ENCODE measurements at regions not wholly inside any gene's neighbourhood (a gene's known extent, or its start where the extent isn't known, plus 50 kb on each side); places are given as distances from the start of the nearest gene placed in this dataset. TPM values are rescaled to one million over a fixed set of nuclear protein-coding genes. Genes with fewer than 3 reads are reported as not detected.

DNA sequence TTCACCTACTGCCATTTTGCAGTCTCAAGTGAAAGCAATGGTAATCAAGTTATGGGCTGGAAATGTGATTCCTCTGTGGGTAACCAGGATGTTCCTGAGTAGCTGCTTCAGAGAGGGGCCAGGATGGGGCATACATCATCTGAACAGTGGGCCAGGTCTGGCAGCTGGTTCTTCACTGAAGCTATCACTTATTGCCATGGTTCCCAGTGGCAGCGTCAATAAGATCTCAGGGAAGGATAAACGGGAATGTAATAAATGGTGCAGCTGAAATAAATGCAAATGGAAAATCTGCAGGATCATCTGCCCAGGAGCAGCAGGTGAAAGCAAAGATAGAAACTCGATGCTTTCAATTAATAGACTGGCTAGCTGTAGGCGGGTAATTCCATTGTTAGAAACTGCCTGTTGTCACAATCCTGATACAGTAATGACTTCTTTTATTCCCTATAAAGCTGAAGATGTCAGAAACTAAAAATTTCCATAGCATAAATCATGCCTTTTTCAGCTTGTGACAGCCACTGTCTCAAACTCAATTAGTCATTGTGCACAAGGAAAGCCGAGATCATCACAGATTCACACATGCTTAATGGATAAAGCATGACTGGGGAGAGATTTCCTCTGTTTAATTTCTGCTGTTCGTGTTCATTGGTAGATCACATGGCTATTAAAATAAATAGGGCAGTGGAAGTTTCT lies 56.2 kb upstream of the CCDC85A start:
- no peak for ATAC-seq (ENCODE audit: low FRiP score)
- no peak for DNase-seq (ENCODE audit: low spot score)
- TF ChIP-seq, protein P1, sequence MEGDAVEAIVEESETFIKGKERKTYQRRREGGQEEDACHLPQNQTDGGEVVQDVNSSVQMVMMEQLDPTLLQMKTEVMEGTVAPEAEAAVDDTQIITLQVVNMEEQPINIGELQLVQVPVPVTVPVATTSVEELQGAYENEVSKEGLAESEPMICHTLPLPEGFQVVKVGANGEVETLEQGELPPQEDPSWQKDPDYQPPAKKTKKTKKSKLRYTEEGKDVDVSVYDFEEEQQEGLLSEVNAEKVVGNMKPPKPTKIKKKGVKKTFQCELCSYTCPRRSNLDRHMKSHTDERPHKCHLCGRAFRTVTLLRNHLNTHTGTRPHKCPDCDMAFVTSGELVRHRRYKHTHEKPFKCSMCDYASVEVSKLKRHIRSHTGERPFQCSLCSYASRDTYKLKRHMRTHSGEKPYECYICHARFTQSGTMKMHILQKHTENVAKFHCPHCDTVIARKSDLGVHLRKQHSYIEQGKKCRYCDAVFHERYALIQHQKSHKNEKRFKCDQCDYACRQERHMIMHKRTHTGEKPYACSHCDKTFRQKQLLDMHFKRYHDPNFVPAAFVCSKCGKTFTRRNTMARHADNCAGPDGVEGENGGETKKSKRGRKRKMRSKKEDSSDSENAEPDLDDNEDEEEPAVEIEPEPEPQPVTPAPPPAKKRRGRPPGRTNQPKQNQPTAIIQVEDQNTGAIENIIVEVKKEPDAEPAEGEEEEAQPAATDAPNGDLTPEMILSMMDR (IDR thresholded peaks at IDR 0.05): no peak

DNA sequence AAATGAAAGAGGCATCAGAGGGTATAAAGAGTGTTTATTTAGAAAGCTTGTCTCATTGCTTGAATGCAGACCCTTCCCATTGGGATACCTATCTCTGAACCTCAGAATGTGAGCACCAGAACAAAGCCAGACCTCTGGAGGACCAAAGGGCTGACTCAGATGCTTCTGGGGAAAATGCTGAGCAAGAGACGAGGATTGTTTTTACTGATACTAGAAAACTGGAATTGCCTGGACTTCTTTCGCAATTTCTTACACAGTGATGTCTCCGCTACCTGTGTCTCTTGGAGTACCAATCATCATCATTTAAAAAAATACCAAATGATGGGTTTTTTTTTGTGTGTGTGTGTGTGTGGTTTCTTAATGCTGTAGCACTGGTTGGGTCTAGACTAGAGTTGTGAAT lies 55.6 kb upstream of the CCDC85A start:
- TF ChIP-seq, protein P1 (IDR thresholded peaks at IDR 0.05): no peak
- no peak for DNase-seq (ENCODE audit: low spot score)
- no peak for ATAC-seq (ENCODE audit: low FRiP score)

DNA sequence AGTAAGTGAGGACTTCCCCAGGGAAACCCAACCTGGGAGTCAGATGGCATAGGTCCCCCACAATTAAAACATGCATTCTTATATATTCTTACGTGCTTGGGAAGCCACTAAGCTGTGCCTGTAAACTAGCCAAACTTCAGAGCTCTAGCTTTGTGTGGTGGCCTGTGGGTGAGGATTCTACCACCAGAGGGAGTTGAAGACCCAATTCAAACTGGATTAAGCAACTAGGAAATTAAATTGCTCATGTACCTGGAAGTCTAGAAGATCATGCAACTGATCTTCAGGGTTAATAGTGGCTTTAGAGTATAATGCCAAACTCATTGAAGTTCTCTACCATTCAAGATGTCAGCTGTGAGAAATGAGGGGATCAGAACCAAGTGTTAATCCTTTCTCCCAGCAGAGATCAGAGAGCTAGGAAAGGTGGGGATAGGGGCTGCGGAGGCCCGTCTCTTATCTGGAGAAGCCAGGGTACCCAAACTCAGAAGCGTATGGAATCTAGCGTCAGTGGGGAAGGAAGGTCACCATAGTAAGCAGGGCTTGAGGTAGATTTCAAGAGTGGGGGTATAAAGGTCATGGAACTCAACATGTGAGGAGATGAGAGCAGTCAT lies 53.2 kb upstream of the CCDC85A start:
- DNase-seq (ENCODE audit: low spot score) (no peak), ATAC-seq (ENCODE audit: low FRiP score) (no peak)
- TF ChIP-seq, protein P1 (IDR thresholded peaks at IDR 0.05): no peak

DNA sequence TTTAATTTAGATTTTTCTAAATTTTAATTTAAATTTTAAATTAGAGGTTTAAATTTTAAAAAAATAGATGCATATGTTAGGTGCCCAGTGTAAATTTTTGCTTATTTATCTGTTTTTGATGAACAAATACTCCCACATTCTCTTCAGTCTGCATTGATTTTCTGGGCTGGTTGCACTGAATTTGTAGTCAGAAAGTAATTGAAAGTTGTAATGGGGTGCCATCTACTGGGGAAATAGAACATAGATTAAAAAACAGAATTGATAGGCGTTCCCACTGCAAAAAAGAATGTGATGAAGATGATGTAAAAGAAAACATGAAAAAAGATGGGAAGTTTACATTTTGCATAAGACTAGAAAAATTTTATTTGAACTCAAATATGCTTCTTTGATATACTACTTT lies 51.7 kb upstream of the CCDC85A start:
- no peak for ATAC-seq (ENCODE audit: low FRiP score)
- no peak for DNase-seq (ENCODE audit: low spot score)
- TF ChIP-seq, protein P1 (IDR thresholded peaks at IDR 0.05): no peak

DNA sequence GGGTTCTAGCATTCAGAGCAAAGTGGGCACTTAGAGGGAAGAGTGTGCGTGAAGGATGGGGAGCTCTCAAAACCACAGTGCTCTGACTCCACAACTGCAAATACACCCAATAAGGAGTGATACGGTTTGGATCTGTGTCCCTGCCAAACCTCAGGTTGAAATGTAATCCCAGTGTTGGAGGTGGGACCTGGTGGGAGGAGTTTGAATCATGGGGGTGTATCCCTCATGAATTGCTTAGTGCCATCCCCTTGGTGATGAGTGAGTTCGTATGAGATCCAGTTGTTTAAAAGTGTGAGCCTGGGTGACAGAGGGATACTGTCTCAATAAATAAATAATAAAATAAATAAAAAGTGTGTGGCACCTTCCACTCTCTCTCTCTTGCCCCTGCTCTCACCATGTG lies 50.3 kb upstream of the CCDC85A start:
- TF ChIP-seq, protein P1 (IDR thresholded peaks at IDR 0.05): no peak

DNA sequence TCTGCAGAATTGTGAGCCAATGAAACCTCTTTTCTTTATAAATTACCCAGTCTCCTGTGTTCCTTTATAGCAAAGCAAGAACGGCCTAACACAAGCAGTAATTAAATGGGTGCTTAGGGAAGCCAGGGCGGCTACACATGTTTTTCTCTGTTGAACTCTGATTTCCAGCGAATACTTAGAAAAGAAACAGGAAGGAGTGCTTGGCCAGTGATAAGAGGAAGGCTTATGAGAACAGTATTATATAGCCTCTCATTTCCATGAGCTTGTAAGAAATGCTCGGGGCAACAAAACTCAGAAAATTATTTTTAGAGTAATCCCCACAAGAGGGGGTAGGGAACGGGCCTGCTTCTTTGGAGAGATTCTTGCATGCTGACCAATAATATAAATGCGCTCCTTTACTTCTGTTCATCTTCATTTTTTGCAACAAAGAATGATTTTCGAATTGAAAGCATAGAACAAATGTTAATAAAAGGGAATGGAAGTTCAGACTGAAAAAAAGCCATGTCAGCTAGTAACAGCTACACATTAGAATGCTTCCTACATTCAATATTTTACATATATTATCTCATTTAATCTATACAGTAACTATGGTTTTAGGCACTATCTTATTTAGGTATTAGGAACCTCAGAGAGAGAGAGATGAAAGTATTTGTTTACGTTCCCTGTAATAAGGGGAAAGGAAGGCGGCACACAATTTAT lies 49.7 kb upstream of the CCDC85A start:
- TF ChIP-seq, protein P1 (IDR thresholded peaks at IDR 0.05): no peak
- no peak for ATAC-seq (ENCODE audit: low FRiP score)
- no peak for DNase-seq (ENCODE audit: low spot score)

More for the DNA sequence above, 50.3 kb upstream of the CCDC85A start:
- ATAC-seq (ENCODE audit: low FRiP score): no peak
- no peak for DNase-seq (ENCODE audit: low spot score)

Small RNAs in the stretch of these regions (small RNA-seq; reads per million reads assigned to genes)
- gene MIR216A (not detected), gene MIR216B (not detected), gene MIR217 (not detected)

All from omental fat pad (tissue), 3 donors.